ENCODE measurements at regions not wholly inside any gene's neighbourhood (a gene's known extent, or its start where the extent isn't known, plus 50 kb on each side); places are given as distances from the start of the nearest gene placed in this dataset.

GRCh38 chr4:171524903-171525302 is 288.3 kb upstream of the GALNTL6 start:
- Histone ChIP-seq H3K36me3 (ENCODE audit: control insufficient read depth, insufficient read depth, low read length) (no peaks in the 10 kb centered on the region), H3K4me3 (ENCODE audit: low read depth, low read length) (no peak overlapping the region), H3K27me3 (ENCODE audit: control insufficient read depth, insufficient read depth, low read length) (no peaks in the 10 kb centered on the region)
- DNase-seq (ENCODE audit: low read depth) (no peak), FAIRE-seq (no peak)
- TF ChIP-seq CTCF (IDR thresholded peaks at IDR 0.05; ENCODE audit: insufficient read depth, low read length, severe bottlenecking) = no peak

- H3K36me3 ChIP-seq (ENCODE audit: control insufficient read depth, insufficient read depth, low read length) = no peaks in the 10 kb centered on the region
- TF ChIP-seq CTCF (IDR thresholded peaks at IDR 0.05; ENCODE audit: insufficient read depth, low read length, severe bottlenecking) = no peak
- no peaks in the 10 kb centered on the region for H3K27me3 ChIP-seq (ENCODE audit: control insufficient read depth, insufficient read depth, low read length)
- DNase-seq (ENCODE audit: low read depth) (no peak), FAIRE-seq (no peak)
- H3K4me3 ChIP-seq (ENCODE audit: low read depth, low read length) = no peak overlapping the region
Observed at GRCh38 chr4:171521726-171522125, 291.5 kb upstream of the GALNTL6 start.

GRCh38 chr4:171519457-171519856 is 293.7 kb upstream of the GALNTL6 start:
- no peak for FAIRE-seq
- no peak for DNase-seq (ENCODE audit: low read depth)
- no peak overlapping the region for H3K4me3 ChIP-seq (ENCODE audit: low read depth, low read length)
- H3K36me3 ChIP-seq (ENCODE audit: control insufficient read depth, insufficient read depth, low read length) = no peaks in the 10 kb centered on the region
- TF ChIP-seq CTCF (IDR thresholded peaks at IDR 0.05; ENCODE audit: insufficient read depth, low read length, severe bottlenecking) = no peak
- no peaks in the 10 kb centered on the region for H3K27me3 ChIP-seq (ENCODE audit: control insufficient read depth, insufficient read depth, low read length)

- TF ChIP-seq CTCF (IDR thresholded peaks at IDR 0.05; ENCODE audit: insufficient read depth, low read length, severe bottlenecking) = no peak
- no peak overlapping the region for H3K4me3 ChIP-seq (ENCODE audit: low read depth, low read length)
- DNase-seq (ENCODE audit: low read depth) = no peak
- FAIRE-seq = no peak
- no peaks in the 10 kb centered on the region for H3K27me3 ChIP-seq (ENCODE audit: control insufficient read depth, insufficient read depth, low read length)
- no peaks in the 10 kb centered on the region for H3K36me3 ChIP-seq (ENCODE audit: control insufficient read depth, insufficient read depth, low read length)
Observed at GRCh38 chr4:171517883-171518282, 295.3 kb upstream of the GALNTL6 start.

- no peak overlapping the region for H3K4me3 ChIP-seq (ENCODE audit: low read depth, low read length)
- no peaks in the 10 kb centered on the region for H3K27me3 ChIP-seq (ENCODE audit: control insufficient read depth, insufficient read depth, low read length)
- TF ChIP-seq CTCF (IDR thresholded peaks at IDR 0.05; ENCODE audit: insufficient read depth, low read length, severe bottlenecking) = no peak
- DNase-seq (ENCODE audit: low read depth) (no peak), FAIRE-seq (no peak)
- H3K36me3 ChIP-seq (ENCODE audit: control insufficient read depth, insufficient read depth, low read length) = no peaks in the 10 kb centered on the region
Observed at GRCh38 chr4:171516694-171517093, 296.5 kb upstream of the GALNTL6 start.

- no peak for TF ChIP-seq CTCF (IDR thresholded peaks at IDR 0.05; ENCODE audit: insufficient read depth, low read length, severe bottlenecking)
- Histone ChIP-seq H3K27me3 (ENCODE audit: control insufficient read depth, insufficient read depth, low read length) (no peaks in the 10 kb centered on the region), H3K4me3 (ENCODE audit: low read depth, low read length) (no peak overlapping the region), H3K36me3 (ENCODE audit: control insufficient read depth, insufficient read depth, low read length) (no peaks in the 10 kb centered on the region)
- DNase-seq (ENCODE audit: low read depth) = peak; percentile 1
- no peak for FAIRE-seq
Observed at GRCh38 chr4:171484681-171485080, 328.5 kb upstream of the GALNTL6 start.

Measured in bronchial epithelial cell (primary cell).